Neuron (in vitro differentiated cells): ENCODE measurements at regions not wholly inside any gene's neighbourhood (a gene's known extent, or its start where the extent isn't known, plus 50 kb on each side); places are given as distances from the start of the nearest gene placed in this dataset.
"Not testable (repeated sequence)": the region's sequence is repeated elsewhere in the genome, so short reads cannot be mapped to it uniquely, and the experiment has no call there.

Experiments used
- H2AFZ ChIP-seq: one replicate; pipeline ENCODE4 v1.6.1; 2013; ENCODE audit warnings: low read depth, mild to moderate bottlenecking, inconsistent platforms, low read length, moderate library complexity
- H3K27me3 ChIP-seq: one replicate; pipeline ENCODE4 v1.6.1; 2013; ENCODE audit warnings: low read length; ENCODE audit not compliant: insufficient read depth
- H3K36me3 ChIP-seq: one replicate; pipeline ENCODE4 v1.6.1; 2013; ENCODE audit warnings: low read length; ENCODE audit not compliant: insufficient read depth
- H3K4me1 ChIP-seq: one replicate; pipeline ENCODE4 v1.6.1; 2013; ENCODE audit warnings: low read length; ENCODE audit not compliant: insufficient read depth
- H3K4me3 ChIP-seq: 2 replicates; pipeline ENCODE4 v1.5.1; 2013; ENCODE audit warnings: mild to moderate bottlenecking, low read length, moderate library complexity
- H3K9me3 ChIP-seq: one replicate; pipeline ENCODE4 v1.6.1; 2013; ENCODE audit warnings: low read length

DNA sequence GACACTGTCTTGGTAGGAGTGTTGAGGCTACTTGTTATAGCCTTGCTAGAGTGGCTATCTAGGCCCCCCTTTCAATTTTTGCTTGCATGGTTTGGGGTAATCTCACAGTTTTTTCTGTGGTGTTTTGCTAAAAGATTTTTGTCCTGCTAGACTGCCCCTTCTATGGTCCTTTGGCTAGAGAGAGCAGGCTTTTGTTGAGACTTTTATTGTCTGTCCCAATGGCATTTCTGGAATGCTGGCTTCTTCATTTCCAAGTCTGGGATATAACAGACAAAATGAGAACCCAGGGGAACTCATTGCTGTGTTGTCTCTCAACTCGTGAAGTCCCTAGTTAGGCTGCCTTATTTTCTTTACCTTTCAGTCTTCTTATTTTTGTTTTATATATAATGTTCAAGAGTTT lies 160.2 kb upstream of the ZC4H2 start:
- Histone ChIP-seq H3K4me1 (peaks cover 6% of the 10 kb centered on the region), H2AFZ (no peak overlapping the region), H3K27me3 (no peaks in the 10 kb centered on the region), H3K4me3 (peak overlapping the region; percentile 28), H3K36me3 (no peaks in the 10 kb centered on the region), H3K9me3 (no peaks in the 10 kb centered on the region)

DNA sequence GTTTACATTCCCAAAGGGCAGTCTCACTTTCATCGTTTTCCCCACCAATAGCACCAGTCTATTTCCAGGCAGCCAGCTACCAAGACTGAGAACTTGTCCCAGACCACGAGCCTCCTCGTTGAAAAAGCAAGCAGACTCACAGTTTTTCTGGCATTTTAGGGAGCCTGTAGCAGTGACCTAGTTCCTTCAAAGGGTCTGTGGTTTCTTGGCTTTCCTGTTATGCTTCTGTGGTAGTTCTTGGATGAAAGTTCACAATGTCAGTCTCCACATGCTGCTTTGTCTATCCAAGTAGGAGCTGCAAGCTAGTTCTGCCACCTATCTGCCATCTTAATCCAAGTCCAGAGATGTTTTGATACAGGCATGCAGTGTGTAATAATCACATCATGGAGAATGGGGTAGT lies 151.6 kb upstream of the ZC4H2 start:
- Histone ChIP-seq H3K4me1 (no peaks in the 10 kb centered on the region), H3K4me3 (no peak overlapping the region), H3K36me3 (no peaks in the 10 kb centered on the region), H3K27me3 (no peaks in the 10 kb centered on the region), H2AFZ (no peak overlapping the region), H3K9me3 (no peaks in the 10 kb centered on the region)

DNA sequence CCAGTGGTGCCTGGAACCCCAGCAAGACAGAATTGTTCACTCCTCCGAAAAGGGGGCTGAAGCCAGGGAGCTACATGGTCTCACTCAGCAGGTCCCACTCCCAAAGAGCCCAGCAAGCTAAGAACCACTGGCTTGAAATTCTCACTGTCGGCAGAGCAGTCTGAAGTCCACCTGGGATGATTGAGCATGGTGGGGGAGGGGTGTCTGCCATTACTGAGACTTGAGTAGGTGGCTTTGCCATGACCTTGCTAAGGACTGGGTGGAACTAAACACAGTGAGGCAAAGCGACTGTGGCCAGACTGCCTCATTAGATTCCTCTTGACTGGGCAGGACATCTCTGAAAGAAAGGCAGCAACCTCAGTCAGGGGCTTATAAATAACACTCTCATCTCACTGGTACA lies 122.6 kb upstream of the ZC4H2 start:
- H2AFZ ChIP-seq: no peak overlapping the region
- no peak overlapping the region for H3K4me3 ChIP-seq
- no peaks in the 10 kb centered on the region for H3K9me3 ChIP-seq
- no peaks in the 10 kb centered on the region for H3K36me3 ChIP-seq
- H3K27me3 ChIP-seq: no peaks in the 10 kb centered on the region
- no peaks in the 10 kb centered on the region for H3K4me1 ChIP-seq

DNA sequence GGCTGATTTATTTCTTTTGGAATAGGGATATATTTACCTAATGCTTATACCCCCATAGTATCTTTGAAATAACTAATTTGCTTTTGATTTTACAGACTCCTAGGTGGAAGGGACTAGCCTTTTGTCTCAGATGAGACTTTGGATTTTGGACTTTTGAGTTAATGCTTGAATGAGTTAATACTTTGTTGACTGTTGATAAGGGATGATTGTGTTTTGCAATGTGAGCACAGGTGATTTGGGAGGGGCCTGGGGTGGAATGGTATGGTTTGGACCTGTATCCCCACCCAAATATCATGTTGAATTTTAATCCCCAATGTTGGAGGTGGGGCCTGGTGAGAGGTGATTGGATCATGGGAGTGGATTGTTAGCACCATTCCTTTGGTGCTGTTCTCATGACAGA lies 117.4 kb upstream of the ZC4H2 start:
- no peak overlapping the region for H3K4me3 ChIP-seq
- H3K4me1 ChIP-seq: no peaks in the 10 kb centered on the region
- no peaks in the 10 kb centered on the region for H3K27me3 ChIP-seq
- H2AFZ ChIP-seq: no peak overlapping the region
- H3K36me3 ChIP-seq: no peaks in the 10 kb centered on the region
- H3K9me3 ChIP-seq: no peaks in the 10 kb centered on the region

DNA sequence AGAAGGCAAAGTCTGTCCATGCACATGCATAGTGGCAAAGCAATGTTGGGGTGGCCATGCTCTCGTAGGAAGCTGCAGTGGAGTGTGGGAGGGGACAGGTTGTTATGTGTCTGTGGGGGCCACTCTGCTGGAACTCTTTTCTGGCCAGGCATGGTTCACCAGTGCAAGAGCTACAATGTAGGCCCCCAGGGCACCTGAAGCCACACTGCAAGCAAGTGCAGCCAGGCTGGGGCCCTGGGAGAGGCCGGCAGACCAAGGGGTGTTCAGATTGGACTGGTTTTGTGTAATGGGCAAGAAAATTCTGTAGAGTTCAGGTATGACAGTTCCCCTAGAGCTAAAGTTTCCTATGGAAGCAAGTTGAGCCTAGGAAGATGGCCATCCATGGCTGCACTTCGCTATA lies 97.0 kb upstream of the ZC4H2 start:
- Histone ChIP-seq H3K4me3 (no peak overlapping the region), H3K4me1 (no peaks in the 10 kb centered on the region), H3K27me3 (no peaks in the 10 kb centered on the region), H2AFZ (no peak overlapping the region), H3K36me3 (no peaks in the 10 kb centered on the region), H3K9me3 (peaks cover 13% of the 10 kb centered on the region)

DNA sequence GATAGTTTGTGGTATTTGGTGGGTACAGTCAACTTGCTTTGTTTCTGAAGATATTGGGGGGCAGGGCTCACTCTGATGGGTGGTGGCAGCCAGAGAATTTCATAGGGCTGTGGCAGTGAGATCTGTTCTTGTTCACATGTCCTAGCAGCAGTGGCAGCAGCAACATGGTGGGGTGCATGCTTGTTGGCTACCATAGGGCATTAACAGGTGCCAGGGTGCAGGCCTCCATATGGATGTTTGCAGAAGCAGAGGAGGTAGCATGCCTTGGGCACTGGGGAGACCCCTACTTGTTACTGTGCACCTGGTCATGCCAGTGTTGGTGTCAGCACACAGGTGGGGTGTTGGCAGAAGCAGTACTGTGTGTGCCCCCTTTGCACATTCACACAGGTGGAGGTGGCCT lies 96.3 kb upstream of the ZC4H2 start:
- Histone ChIP-seq H3K27me3 (no peaks in the 10 kb centered on the region), H3K36me3 (no peaks in the 10 kb centered on the region), H3K4me1 (no peaks in the 10 kb centered on the region)

DNA sequence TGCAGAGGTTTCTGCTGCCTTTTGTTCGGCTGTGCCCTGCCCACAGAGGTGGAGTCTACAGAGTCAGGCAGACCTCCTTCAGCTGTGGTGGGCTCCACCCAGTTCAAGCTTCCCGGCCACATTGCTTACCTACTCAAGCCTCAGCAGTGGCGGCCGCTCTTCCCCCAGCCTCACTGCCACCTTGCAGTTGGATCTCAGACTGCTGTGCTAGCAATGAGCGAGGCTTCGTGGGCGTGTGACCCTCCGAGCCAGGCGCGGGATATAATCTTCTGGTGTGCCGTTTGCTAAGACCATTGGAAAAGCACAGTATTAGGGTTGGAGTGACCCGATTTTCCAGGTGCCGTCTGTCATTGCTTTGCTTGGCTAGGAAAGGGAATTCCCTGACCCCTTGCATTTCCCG lies 82.4 kb upstream of the ZC4H2 start:
- H3K27me3 ChIP-seq, H3K36me3 ChIP-seq, H3K4me1 ChIP-seq, H3K9me3 ChIP-seq, H2AFZ ChIP-seq, H3K4me3 ChIP-seq: not testable (repeated sequence)

More for the DNA sequence above, 96.3 kb upstream of the ZC4H2 start:
- Histone ChIP-seq H3K4me3 (no peak overlapping the region), H2AFZ (no peak overlapping the region), H3K9me3 (peaks cover 13% of the 10 kb centered on the region)

DNA sequence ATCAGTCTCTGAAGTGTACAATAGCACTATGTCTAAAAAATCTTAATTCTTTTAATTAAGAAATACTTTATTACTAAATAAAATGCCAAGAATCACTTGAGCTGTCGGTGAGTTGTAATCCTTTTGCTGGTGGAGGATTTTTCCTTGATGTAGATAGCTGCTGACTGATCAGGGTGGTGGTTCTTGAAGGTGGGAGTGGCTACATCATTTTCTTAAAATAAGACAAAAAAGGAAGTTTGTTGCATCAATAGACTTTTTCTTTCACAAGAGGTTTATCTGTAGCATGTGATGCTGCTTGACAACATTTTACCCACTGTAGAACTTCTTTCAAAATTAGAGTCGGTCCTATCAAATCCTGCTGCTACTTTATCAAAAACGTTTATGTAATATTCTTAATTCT lies 68.8 kb upstream of the ZC4H2 start:
- H3K36me3 ChIP-seq: no peaks in the 10 kb centered on the region
- H3K4me1 ChIP-seq: no peaks in the 10 kb centered on the region
- no peak overlapping the region for H3K4me3 ChIP-seq
- H3K27me3 ChIP-seq: no peaks in the 10 kb centered on the region
- no peaks in the 10 kb centered on the region for H3K9me3 ChIP-seq
- no peak overlapping the region for H2AFZ ChIP-seq

DNA sequence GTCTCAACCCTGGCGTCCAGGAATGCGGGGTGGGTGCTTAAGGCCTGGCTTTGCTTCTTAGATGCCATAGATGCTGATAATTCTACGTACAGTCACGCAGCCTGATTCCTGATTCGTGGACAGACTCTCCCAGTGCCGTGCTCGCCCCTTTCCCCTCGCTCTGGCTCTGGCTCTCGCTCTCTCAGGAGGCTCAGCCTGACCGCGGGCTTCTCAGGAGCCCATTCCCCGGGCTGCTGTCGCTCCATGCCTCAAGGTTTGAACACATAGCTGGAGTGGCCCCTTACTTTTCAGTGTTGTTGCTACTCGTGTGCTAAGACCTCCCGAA lies 59.2 kb upstream of the ZC4H2 start:
- Histone ChIP-seq H3K4me1 (peaks cover 5% of the 10 kb centered on the region), H3K9me3 (no peaks in the 10 kb centered on the region), H3K36me3 (no peaks in the 10 kb centered on the region), H3K4me3 (peak overlapping the region; percentile 83), H2AFZ (no peak overlapping the region), H3K27me3 (no peaks in the 10 kb centered on the region)

DNA sequence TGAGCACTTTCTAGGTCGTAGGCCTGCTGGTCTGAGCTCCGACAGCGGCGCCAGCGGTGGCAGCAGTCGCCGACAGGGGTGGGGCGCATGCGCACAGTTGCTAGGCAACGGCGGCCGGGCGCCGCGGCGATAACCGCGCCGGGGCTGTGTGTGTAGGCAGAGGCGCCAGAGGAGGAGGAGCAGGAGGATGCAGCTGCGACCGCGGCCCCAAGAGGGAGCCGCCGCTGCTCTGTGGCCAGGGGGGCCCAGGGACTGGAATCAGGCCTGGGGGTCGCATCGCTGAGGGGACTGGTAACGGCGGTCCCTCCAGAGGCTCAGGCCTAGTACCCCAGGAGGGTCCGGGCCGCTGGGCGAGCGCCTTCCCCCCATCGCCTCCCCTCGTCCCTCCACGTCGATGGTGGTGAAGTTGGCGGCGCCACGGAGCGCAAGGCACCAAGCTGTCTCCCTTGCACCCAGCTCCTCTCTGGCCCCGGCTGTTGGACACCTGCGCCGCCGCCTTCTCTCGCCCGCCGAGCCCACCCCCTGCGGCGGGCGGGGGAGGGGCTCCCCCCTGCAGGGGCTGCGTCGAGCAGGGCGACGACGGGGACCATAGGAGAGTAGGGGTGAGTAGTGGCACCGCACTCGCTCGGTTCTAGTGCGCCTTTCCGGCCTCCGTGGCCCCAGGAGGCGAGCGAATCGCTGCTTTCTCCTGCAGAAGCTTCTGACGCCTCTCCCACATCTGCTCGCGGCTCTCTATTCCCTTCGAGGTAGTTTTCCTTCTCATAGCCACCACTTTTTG lies 58.6 kb upstream of the ZC4H2 start, which contains the start of gene ZC3H12B:
Gene ZC3H12B, plus strand, starts transcription at position 159 of the 778 bp plus-strand sequence.
- Histone ChIP-seq H2AFZ (no peak within 1 kb of the TSS), H3K9me3 (no peaks in the 10 kb centered on the region), H3K27me3 (no peaks in the 10 kb centered on the region), H3K4me3 (peak within 1 kb of the TSS; percentile 83), H3K4me1 (peaks cover 5% of the 10 kb centered on the region), H3K36me3 (no peaks in the 10 kb centered on the region)

DNA sequence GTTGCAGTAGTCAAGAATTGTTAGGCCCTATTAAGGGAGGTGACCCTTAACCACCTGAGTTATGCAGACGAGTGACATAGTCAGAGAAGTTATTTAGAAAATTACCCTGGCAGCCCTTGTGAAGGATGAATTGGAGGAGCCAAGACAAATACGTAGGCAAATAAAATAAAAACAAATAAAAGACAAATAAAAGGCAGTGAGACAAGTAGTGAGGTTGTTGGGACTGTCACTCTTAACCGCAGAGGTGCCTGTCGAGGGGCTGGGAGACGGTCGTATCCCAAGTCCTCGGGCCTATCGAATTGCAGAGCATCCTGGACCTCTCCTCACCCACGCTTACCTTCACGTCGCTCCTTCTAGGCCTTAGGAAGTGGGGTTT lies 58.0 kb upstream of the ZC4H2 start:
- Histone ChIP-seq H3K36me3 (no peaks in the 10 kb centered on the region), H3K9me3 (no peaks in the 10 kb centered on the region), H3K4me3 (peak overlapping the region; percentile 83)

More for the DNA sequence above, 58.0 kb upstream of the ZC4H2 start:
- H2AFZ ChIP-seq: no peak overlapping the region
- peaks cover 5% of the 10 kb centered on the region for H3K4me1 ChIP-seq
- H3K27me3 ChIP-seq: no peaks in the 10 kb centered on the region
